Spleen (tissue), 11 donors: ENCODE measurements at regions not wholly inside any gene's neighbourhood (a gene's known extent, or its start where the extent isn't known, plus 50 kb on each side); places are given as distances from the start of the nearest gene placed in this dataset.

Source experiments
- DNase-seq: peaks from one replicate; pipeline ENCODE4 v3.0.0-alpha.2; 2020
- H3K27ac ChIP-seq, 8 donors: fragments of 200-600 bp; sonication (generic) in 7 of 8; 1 replicate in 4 of 8; 2 replicates in 4 of 8; pipeline versions ENCODE4 v1.5.0 to v1.8.0; 2016 to 2021; ENCODE audit warnings: inconsistent platforms in 4 of 8, mild to moderate bottlenecking in 4 of 8, moderate library complexity in 1 of 8
- H3K27me3 ChIP-seq, 7 donors: fragments of 200-600 bp; sonication (generic) in 6 of 7; replicated peaks in 1 of 7; 1 replicate in 4 of 7; 2 replicates in 3 of 7; pipeline versions ENCODE4 v1.5.0 to v1.8.0; 2016 to 2021; ENCODE audit warnings: inconsistent platforms in 3 of 7, mild to moderate bottlenecking in 1 of 7
- H3K36me3 ChIP-seq, 6 donors: fragments of 200-600 bp; sonication (generic) in 5 of 6; 1 replicate in 4 of 6; 2 replicates in 2 of 6; pipeline versions ENCODE4 v1.5.0 to v1.8.0; 2016 to 2021; ENCODE audit warnings: inconsistent platforms in 2 of 6
- H3K4me1 ChIP-seq, 6 donors: fragments of 200-600 bp; sonication (generic) in 5 of 6; 1 replicate in 3 of 6; 2 replicates in 3 of 6; pipeline versions ENCODE4 v1.5.0 to v1.8.0; 2016 to 2021; ENCODE audit warnings: inconsistent platforms in 3 of 6
- H3K4me3 ChIP-seq, 8 donors: fragments of 200-600 bp; sonication (generic) in 7 of 8; 1 replicate in 4 of 8; 2 replicates in 4 of 8; pipeline versions ENCODE4 v1.5.0 to v1.8.0; 2016 to 2021; ENCODE audit warnings: inconsistent platforms in 4 of 8, mild to moderate bottlenecking in 4 of 8, moderate library complexity in 2 of 8
- H3K9me3 ChIP-seq, 8 donors: fragments of 200-600 bp; sonication (generic) in 7 of 8; 1 replicate in 4 of 8; 2 replicates in 4 of 8; pipeline versions ENCODE4 v1.5.0 to v1.8.0; 2016 to 2021; ENCODE audit warnings: inconsistent platforms in 4 of 8
- CTCF ChIP-seq, 11 experiments: fragments of 200-600 bp in 7 of 11; fragments of 450-650 bp in 4 of 11; sonication (generic) in 4 of 11; IDR thresholded peaks in 8 of 11; conservative IDR thresholded peaks in 3 of 11; 1 replicate in 7 of 11; 2 replicates in 4 of 11; pipeline versions ENCODE4 v1.4.0 to v1.8.0; 2016 to 2021; ENCODE audit warnings: antibody characterized with exemption in 11 of 11, inconsistent platforms in 4 of 11, mild to moderate bottlenecking in 1 of 11
- POLR2A ChIP-seq, 3 donors: fragments of 450-650 bp; IDR thresholded peaks; one replicate each; pipeline ENCODE4 v1.5.1; 2017; ENCODE audit warnings: antibody characterized with exemption in 3 of 3, mild to moderate bottlenecking in 1 of 3
- POLR2AphosphoS5 ChIP-seq, 3 donors: sonication (generic); formaldehyde crosslinking; IDR thresholded peaks; one replicate each; pipeline ENCODE4 v1.5.1; 2017; ENCODE audit warnings: antibody characterized with exemption in 3 of 3
- WGBS, 5 donors: extraction: QIAGEN DNeasy Blood & Tissue Kit in 3 of 5; methylation state at CpG; one replicate each; pipeline versions ENCODE4 v1.1.5 to v1.1.7; 2013 to 2018; 5-methylcytosine and 5-hydroxymethylcytosine counted together
- intact Hi-C: fragments of 100-400 bp; cut with DNase I; formaldehyde crosslinking; loops from one replicate; pipeline ENCODE4 v1.15.0; 2023; ENCODE audit warnings: low total_unique reads
- donor health status: healthy with polysubstance abuse.
- donor health status: DM: no; HTN: no; CAD: no; lungs with moderate emphysema.
- donor health status: DM: no; HTN: no; CAD: no.
- donor health status: Bipolar disorder and iron deficiency.
- donor health status: healthy.
- donor health status: DM: no; HTN: no; CAD: no.
- donor health status: DM: yes; HTN: yes; CAD: no.

- no peak for TF ChIP-seq POLR2AphosphoS5 (IDR thresholded peaks at IDR 0.05)
- TF ChIP-seq POLR2A (IDR thresholded peaks at IDR 0.05) = no peak
- no peak for TF ChIP-seq CTCF (IDR thresholded peaks at IDR 0.05 in 8 of 11, conservative IDR thresholded peaks at IDR 0.05 in 3 of 11)
- 44 to 69% (median 50%) methylated on average over 6 of the region's 6 CpGs for WGBS, 5 donors
- no peak overlapping the region for H3K27ac ChIP-seq
- H3K9me3 ChIP-seq = no peaks in the 10 kb centered on the region
- H3K36me3 ChIP-seq = no peaks in the 10 kb centered on the region
- no peaks in the 10 kb centered on the region for H3K27me3 ChIP-seq
- no peak overlapping the region for H3K4me3 ChIP-seq
- H3K4me1 ChIP-seq = no peaks in the 10 kb centered on the region
- intact Hi-C loops = no loop called here
- DNase-seq = no peak
Observed at GRCh38 chr7:91554883-91555282, 290.6 kb downstream of the FZD1 start.

- DNase-seq = no peak
- TF ChIP-seq CTCF (IDR thresholded peaks at IDR 0.05 in 8 of 11, conservative IDR thresholded peaks at IDR 0.05 in 3 of 11) (no peak), POLR2A (IDR thresholded peaks at IDR 0.05) (no peak)
- Histone ChIP-seq H3K36me3 (no peaks in the 10 kb centered on the region), H3K4me1 (no peaks in the 10 kb centered on the region), H3K27ac (no peak overlapping the region), H3K27me3 (no peaks in the 10 kb centered on the region), H3K9me3 (no peaks in the 10 kb centered on the region), H3K4me3 (no peak overlapping the region)
- WGBS, 5 donors = 77 to 87% (median 83%) methylated on average over 4 of the region's 4 CpGs
- intact Hi-C loops = no loop called here
Observed at GRCh38 chr7:91556239-91556638, 292.0 kb downstream of the FZD1 start.

GRCh38 chr7:91556956-91557650 lies 292.9 kb downstream of the FZD1 start:
- DNase-seq = no peak
- H3K27ac ChIP-seq = no peak overlapping the region
- WGBS, 5 donors = 65 to 85% (median 79%) methylated on average over 7 of the region's 7 CpGs
- H3K4me3 ChIP-seq = no peak overlapping the region
- no peaks in the 10 kb centered on the region for H3K27me3 ChIP-seq
- H3K36me3 ChIP-seq = no peaks in the 10 kb centered on the region
- TF ChIP-seq POLR2A (IDR thresholded peaks at IDR 0.05) (no peak), POLR2AphosphoS5 (IDR thresholded peaks at IDR 0.05) (no peak)
- intact Hi-C loops = no loop called here
- no peaks in the 10 kb centered on the region for H3K9me3 ChIP-seq
- H3K4me1 ChIP-seq = no peaks in the 10 kb centered on the region

GRCh38 chr7:91557789-91558404 lies 293.7 kb downstream of the FZD1 start:
- intact Hi-C loops = no loop called here
- Histone ChIP-seq H3K36me3 (no peaks in the 10 kb centered on the region), H3K9me3 (no peaks in the 10 kb centered on the region), H3K4me3 (no peak overlapping the region), H3K27me3 (no peaks in the 10 kb centered on the region), H3K27ac (no peak overlapping the region), H3K4me1 (no peaks in the 10 kb centered on the region)
- WGBS, 5 donors = 73 to 90% (median 83%) methylated on average over 8 of the region's 8 CpGs
- no peak for DNase-seq
- no peak for TF ChIP-seq POLR2AphosphoS5 (IDR thresholded peaks at IDR 0.05)
- TF ChIP-seq CTCF (IDR thresholded peaks at IDR 0.05 in 8 of 11, conservative IDR thresholded peaks at IDR 0.05 in 3 of 11) = no peak
- no peak for TF ChIP-seq POLR2A (IDR thresholded peaks at IDR 0.05)
